GM23338 (cell line): ENCODE measurements at regions not wholly inside any gene's neighbourhood (a gene's known extent, or its start where the extent isn't known, plus 50 kb on each side); places are given as distances from the start of the nearest gene placed in this dataset.

ENCODE experiments used
- ATAC-seq: fragments of 200-7000 bp; cut with Tn5 transposase; 3 replicates; pipeline ENCODE4 v1.9.1; 2020
- DNase-seq: peaks from one replicate; pipeline ENCODE4 v3.0.0-alpha.2; 2015; ENCODE audit warnings: low spot score
- H2AFZ ChIP-seq: fragments of 200-600 bp; sonication (generic); 2 replicates; pipeline ENCODE4 v1.8.0; 2016; ENCODE audit warnings: antibody characterized with exemption, mild to moderate bottlenecking, moderate library complexity
- H3F3A ChIP-seq: fragments of 200-600 bp; sonication (generic); replicated peaks from 2 replicates; pipeline ENCODE4 v1.8.0; 2017; ENCODE audit warnings: antibody characterized with exemption, mixed run types, low read depth
- H3K27ac ChIP-seq: fragments of 200-600 bp; sonication (generic); 2 replicates; pipeline ENCODE4 v1.6.1; 2016; ENCODE audit warnings: low read depth
- H3K27me3 ChIP-seq: fragments of 200-600 bp; sonication (generic); 2 replicates; pipeline ENCODE4 v1.8.0; 2016; ENCODE audit warnings: mild to moderate bottlenecking, mixed run types, moderate library complexity; ENCODE audit not compliant: insufficient read depth
- H3K36me3 ChIP-seq: fragments of 200-600 bp; sonication (generic); 2 replicates; pipeline ENCODE4 v1.8.0; 2016; ENCODE audit warnings: mild to moderate bottlenecking; ENCODE audit not compliant: insufficient read depth
- H3K4me1 ChIP-seq: fragments of 200-600 bp; sonication (generic); 2 replicates; pipeline ENCODE4 v1.8.0; 2016; ENCODE audit warnings: mild to moderate bottlenecking, moderate library complexity; ENCODE audit not compliant: insufficient read depth
- H3K4me2 ChIP-seq: fragments of 200-600 bp; sonication (generic); 2 replicates; pipeline ENCODE4 v1.7.1; 2017; ENCODE audit warnings: mixed run types
- H3K4me3 ChIP-seq: fragments of 200-600 bp; sonication (generic); 2 replicates; pipeline ENCODE4 v1.6.1; 2016; ENCODE audit warnings: mixed run types
- H3K79me2 ChIP-seq: fragments of 200-600 bp; sonication (generic); replicated peaks from 2 replicates; pipeline ENCODE4 v1.8.0; 2017; ENCODE audit warnings: mild to moderate bottlenecking; ENCODE audit not compliant: insufficient read depth
- H3K9me2 ChIP-seq: fragments of 200-600 bp; sonication (generic); 2 replicates; pipeline ENCODE4 v1.8.0; 2017; ENCODE audit not compliant: insufficient read depth
- H4K20me1 ChIP-seq: fragments of 200-600 bp; sonication (generic); replicated peaks from 2 replicates; pipeline ENCODE4 v1.8.0; 2017; ENCODE audit warnings: mild to moderate bottlenecking; ENCODE audit not compliant: insufficient read depth
- H3K27ac Mint-ChIP-seq: 2 replicates; pipeline ENCODE4 v1.8.0; 2020; ENCODE audit warnings: inconsistent platforms, mild to moderate bottlenecking, moderate library complexity, mixed read lengths
- H3K27me3 Mint-ChIP-seq: 3 replicates; pipeline ENCODE4 v1.8.0; 2022; ENCODE audit warnings: low read depth, mild to moderate bottlenecking, moderate library complexity, mixed read lengths, inconsistent platforms; ENCODE audit not compliant: insufficient read depth, poor library complexity
- H3K36me3 Mint-ChIP-seq: 3 replicates; pipeline ENCODE4 v1.8.0; 2021; ENCODE audit warnings: low read depth, mild to moderate bottlenecking, inconsistent platforms, moderate library complexity, mixed read lengths
- H3K4me1 Mint-ChIP-seq: 3 replicates; pipeline ENCODE4 v1.8.0; 2020; ENCODE audit warnings: mild to moderate bottlenecking, inconsistent platforms, mixed read lengths
- H3K4me3 Mint-ChIP-seq: 3 replicates; pipeline ENCODE4 v1.8.0; 2021; ENCODE audit warnings: moderate library complexity, mild to moderate bottlenecking, inconsistent platforms, mixed read lengths
- H3K9me3 Mint-ChIP-seq: 3 replicates; pipeline ENCODE4 v1.8.0; 2020; ENCODE audit warnings: moderate library complexity, mild to moderate bottlenecking, inconsistent platforms, mixed read lengths
- EZH2 ChIP-seq: fragments of 200-600 bp; sonication (generic); IDR thresholded peaks from one replicate; pipeline ENCODE4 v1.8.0; 2017; ENCODE audit warnings: antibody characterized with exemption, mild to moderate bottlenecking, low read depth; ENCODE audit not compliant: unreplicated experiment
- NANOG ChIP-seq: IDR thresholded peaks from 2 replicates; pipeline ENCODE4 v1.6.1; 2016; ENCODE audit warnings: antibody characterized with exemption, borderline replicate concordance
- STAT1 ChIP-seq: IDR thresholded peaks from one replicate; pipeline ENCODE4 v1.6.1; 2016; ENCODE audit warnings: antibody characterized with exemption; ENCODE audit not compliant: unreplicated experiment
- ZNF114 ChIP-seq: fragments of 250-450 bp; sonication (Bioruptor Pico); IDR thresholded peaks from 2 replicates; pipeline ENCODE4 v1.5.0; 2020; ENCODE audit warnings: mild to moderate bottlenecking, moderate library complexity
- ZNF331 ChIP-seq: fragments of 250-450 bp; sonication (Bioruptor Pico); IDR thresholded peaks from 2 replicates; pipeline ENCODE4 v1.5.0; 2020; ENCODE audit warnings: low read depth, mild to moderate bottlenecking, moderate library complexity
- TF ChIP-seq, protein P1 (sequence below): IDR thresholded peaks from one replicate; pipeline ENCODE4 v1.6.1; 2018; ENCODE audit warnings: antibody characterized with exemption; ENCODE audit not compliant: unreplicated experiment
- TF ChIP-seq, protein P2 (sequence below), 2 experiments: fragments of 200-600 bp in 1 of 2; sonication (generic) in 1 of 2; conservative IDR thresholded peaks; 2 replicates each; pipeline versions ENCODE4 v1.5.1 to v1.6.1; 2016 to 2017; ENCODE audit warnings: antibody characterized with exemption in 2 of 2, low read depth in 2 of 2, mild to moderate bottlenecking in 2 of 2, moderate library complexity in 1 of 2
- TF ChIP-seq, protein P3 (sequence below): IDR thresholded peaks from 2 replicates; pipeline ENCODE4 v1.6.1; 2016; ENCODE audit warnings: antibody characterized with exemption
- TF ChIP-seq, protein P4 (sequence below): fragments of 250-450 bp; sonication (Bioruptor Pico); IDR thresholded peaks from 2 replicates; pipeline ENCODE4 v1.5.0; 2020; ENCODE audit warnings: mild to moderate bottlenecking, moderate library complexity

DNA sequence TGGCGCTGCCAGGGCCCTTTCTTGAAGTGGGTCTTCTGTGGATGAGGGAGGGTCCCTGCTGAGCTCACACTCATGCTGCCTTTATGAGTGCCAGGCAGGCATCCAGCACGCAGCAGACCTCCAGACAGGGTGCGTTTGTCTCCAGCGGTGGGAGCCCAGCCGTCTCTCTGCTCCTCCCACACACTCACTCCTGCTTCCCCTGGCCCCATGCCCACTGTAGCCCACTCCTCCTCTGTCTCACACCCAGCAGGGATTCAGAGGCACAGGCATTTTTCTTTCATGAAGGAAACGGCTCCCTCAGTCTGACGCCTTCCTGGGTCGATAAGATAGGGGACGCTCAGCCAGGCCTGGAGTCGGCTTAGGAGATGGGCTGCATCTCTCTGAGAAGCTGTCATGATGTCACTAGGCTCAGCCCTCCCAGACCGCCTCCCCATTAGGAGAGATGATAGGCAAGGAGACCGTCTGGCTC lies 183.9 kb upstream of the NCAM1 start (continued):
- TF ChIP-seq, protein P1, sequence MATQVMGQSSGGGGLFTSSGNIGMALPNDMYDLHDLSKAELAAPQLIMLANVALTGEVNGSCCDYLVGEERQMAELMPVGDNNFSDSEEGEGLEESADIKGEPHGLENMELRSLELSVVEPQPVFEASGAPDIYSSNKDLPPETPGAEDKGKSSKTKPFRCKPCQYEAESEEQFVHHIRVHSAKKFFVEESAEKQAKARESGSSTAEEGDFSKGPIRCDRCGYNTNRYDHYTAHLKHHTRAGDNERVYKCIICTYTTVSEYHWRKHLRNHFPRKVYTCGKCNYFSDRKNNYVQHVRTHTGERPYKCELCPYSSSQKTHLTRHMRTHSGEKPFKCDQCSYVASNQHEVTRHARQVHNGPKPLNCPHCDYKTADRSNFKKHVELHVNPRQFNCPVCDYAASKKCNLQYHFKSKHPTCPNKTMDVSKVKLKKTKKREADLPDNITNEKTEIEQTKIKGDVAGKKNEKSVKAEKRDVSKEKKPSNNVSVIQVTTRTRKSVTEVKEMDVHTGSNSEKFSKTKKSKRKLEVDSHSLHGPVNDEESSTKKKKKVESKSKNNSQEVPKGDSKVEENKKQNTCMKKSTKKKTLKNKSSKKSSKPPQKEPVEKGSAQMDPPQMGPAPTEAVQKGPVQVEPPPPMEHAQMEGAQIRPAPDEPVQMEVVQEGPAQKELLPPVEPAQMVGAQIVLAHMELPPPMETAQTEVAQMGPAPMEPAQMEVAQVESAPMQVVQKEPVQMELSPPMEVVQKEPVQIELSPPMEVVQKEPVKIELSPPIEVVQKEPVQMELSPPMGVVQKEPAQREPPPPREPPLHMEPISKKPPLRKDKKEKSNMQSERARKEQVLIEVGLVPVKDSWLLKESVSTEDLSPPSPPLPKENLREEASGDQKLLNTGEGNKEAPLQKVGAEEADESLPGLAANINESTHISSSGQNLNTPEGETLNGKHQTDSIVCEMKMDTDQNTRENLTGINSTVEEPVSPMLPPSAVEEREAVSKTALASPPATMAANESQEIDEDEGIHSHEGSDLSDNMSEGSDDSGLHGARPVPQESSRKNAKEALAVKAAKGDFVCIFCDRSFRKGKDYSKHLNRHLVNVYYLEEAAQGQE = no peak
- TF ChIP-seq NANOG (no peak), ZNF114 (CRISPR knock-in tag) (no peak), ZNF331 (no peak), EZH2 (no peak), STAT1 (no peak)
- TF ChIP-seq, protein P2, sequence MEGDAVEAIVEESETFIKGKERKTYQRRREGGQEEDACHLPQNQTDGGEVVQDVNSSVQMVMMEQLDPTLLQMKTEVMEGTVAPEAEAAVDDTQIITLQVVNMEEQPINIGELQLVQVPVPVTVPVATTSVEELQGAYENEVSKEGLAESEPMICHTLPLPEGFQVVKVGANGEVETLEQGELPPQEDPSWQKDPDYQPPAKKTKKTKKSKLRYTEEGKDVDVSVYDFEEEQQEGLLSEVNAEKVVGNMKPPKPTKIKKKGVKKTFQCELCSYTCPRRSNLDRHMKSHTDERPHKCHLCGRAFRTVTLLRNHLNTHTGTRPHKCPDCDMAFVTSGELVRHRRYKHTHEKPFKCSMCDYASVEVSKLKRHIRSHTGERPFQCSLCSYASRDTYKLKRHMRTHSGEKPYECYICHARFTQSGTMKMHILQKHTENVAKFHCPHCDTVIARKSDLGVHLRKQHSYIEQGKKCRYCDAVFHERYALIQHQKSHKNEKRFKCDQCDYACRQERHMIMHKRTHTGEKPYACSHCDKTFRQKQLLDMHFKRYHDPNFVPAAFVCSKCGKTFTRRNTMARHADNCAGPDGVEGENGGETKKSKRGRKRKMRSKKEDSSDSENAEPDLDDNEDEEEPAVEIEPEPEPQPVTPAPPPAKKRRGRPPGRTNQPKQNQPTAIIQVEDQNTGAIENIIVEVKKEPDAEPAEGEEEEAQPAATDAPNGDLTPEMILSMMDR (conservative IDR thresholded peaks at IDR 0.05; ENCODE audit: low read depth in 2 of 2) = no peak
- TF ChIP-seq, protein P3, sequence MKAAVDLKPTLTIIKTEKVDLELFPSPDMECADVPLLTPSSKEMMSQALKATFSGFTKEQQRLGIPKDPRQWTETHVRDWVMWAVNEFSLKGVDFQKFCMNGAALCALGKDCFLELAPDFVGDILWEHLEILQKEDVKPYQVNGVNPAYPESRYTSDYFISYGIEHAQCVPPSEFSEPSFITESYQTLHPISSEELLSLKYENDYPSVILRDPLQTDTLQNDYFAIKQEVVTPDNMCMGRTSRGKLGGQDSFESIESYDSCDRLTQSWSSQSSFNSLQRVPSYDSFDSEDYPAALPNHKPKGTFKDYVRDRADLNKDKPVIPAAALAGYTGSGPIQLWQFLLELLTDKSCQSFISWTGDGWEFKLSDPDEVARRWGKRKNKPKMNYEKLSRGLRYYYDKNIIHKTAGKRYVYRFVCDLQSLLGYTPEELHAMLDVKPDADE = no peak

DNA sequence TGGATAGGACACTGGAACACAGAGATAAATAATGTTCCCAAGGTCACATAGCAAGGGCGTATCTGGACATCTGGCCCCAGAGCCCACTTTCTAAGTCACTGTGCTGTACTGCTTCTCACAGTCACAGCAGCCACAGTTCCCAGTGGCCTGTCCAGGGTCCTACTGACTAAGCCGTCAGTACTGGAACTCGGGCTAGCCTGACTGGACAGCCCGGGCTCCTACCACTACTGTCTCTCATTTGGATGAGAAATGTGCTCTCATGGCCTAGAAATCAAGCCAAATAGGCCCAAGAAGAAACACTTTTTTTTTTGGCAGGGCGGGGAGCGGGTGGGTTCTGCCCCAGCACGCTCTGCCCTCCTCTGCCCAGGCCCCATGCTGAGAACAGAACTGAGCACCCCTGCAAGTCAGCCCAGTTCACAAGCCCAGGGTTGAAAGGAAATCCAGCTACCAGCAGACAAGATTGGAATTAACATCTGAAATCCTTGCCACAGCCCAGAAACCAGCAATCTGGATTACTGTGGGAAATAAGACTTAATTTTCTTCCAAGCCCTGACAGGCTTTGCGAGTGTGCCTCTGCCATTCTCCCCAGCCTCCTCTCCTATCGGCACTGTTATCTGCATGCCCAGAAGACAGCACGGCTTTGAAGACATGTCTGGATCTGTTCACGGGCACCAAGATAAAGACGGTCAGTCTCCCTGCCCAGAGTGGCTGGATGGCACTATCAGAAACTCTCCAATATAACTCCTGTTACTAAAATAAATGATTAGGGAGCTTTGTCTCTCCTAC lies 182.9 kb upstream of the NCAM1 start:
- 0 out of 3 replicates have a peak, but pooled peaks cover 2% of the 10 kb centered on the region for H3K4me1 Mint-ChIP-seq
- Histone ChIP-seq H3K4me2 (no peak overlapping the region), H3K27ac (no peak overlapping the region), H3K27me3 (no peaks in the 10 kb centered on the region), H2AFZ (peak overlapping the region; percentile 28; the same call in 1 of the 2 replicates), H3K79me2 (no peaks in the 10 kb centered on the region), H3K36me3 (no peaks in the 10 kb centered on the region), H3F3A (no peaks in the 10 kb centered on the region), H3K4me1 (no peaks in the 10 kb centered on the region), H3K9me2 (no peaks in the 10 kb centered on the region; the same call in 1 of the 2 replicates), H4K20me1 (no peaks in the 10 kb centered on the region), H3K4me3 (no peak overlapping the region)
- DNase-seq (no peak), ATAC-seq (no peak)
- no peaks in the 10 kb centered on the region for H3K9me3 Mint-ChIP-seq
- H3K36me3 Mint-ChIP-seq = no peaks in the 10 kb centered on the region
- H3K27me3 Mint-ChIP-seq = peaks cover 5% of the 10 kb centered on the region
- TF ChIP-seq, protein P2 (conservative IDR thresholded peaks at IDR 0.05; ENCODE audit: low read depth in 2 of 2) = no peak
- TF ChIP-seq, protein P4, sequence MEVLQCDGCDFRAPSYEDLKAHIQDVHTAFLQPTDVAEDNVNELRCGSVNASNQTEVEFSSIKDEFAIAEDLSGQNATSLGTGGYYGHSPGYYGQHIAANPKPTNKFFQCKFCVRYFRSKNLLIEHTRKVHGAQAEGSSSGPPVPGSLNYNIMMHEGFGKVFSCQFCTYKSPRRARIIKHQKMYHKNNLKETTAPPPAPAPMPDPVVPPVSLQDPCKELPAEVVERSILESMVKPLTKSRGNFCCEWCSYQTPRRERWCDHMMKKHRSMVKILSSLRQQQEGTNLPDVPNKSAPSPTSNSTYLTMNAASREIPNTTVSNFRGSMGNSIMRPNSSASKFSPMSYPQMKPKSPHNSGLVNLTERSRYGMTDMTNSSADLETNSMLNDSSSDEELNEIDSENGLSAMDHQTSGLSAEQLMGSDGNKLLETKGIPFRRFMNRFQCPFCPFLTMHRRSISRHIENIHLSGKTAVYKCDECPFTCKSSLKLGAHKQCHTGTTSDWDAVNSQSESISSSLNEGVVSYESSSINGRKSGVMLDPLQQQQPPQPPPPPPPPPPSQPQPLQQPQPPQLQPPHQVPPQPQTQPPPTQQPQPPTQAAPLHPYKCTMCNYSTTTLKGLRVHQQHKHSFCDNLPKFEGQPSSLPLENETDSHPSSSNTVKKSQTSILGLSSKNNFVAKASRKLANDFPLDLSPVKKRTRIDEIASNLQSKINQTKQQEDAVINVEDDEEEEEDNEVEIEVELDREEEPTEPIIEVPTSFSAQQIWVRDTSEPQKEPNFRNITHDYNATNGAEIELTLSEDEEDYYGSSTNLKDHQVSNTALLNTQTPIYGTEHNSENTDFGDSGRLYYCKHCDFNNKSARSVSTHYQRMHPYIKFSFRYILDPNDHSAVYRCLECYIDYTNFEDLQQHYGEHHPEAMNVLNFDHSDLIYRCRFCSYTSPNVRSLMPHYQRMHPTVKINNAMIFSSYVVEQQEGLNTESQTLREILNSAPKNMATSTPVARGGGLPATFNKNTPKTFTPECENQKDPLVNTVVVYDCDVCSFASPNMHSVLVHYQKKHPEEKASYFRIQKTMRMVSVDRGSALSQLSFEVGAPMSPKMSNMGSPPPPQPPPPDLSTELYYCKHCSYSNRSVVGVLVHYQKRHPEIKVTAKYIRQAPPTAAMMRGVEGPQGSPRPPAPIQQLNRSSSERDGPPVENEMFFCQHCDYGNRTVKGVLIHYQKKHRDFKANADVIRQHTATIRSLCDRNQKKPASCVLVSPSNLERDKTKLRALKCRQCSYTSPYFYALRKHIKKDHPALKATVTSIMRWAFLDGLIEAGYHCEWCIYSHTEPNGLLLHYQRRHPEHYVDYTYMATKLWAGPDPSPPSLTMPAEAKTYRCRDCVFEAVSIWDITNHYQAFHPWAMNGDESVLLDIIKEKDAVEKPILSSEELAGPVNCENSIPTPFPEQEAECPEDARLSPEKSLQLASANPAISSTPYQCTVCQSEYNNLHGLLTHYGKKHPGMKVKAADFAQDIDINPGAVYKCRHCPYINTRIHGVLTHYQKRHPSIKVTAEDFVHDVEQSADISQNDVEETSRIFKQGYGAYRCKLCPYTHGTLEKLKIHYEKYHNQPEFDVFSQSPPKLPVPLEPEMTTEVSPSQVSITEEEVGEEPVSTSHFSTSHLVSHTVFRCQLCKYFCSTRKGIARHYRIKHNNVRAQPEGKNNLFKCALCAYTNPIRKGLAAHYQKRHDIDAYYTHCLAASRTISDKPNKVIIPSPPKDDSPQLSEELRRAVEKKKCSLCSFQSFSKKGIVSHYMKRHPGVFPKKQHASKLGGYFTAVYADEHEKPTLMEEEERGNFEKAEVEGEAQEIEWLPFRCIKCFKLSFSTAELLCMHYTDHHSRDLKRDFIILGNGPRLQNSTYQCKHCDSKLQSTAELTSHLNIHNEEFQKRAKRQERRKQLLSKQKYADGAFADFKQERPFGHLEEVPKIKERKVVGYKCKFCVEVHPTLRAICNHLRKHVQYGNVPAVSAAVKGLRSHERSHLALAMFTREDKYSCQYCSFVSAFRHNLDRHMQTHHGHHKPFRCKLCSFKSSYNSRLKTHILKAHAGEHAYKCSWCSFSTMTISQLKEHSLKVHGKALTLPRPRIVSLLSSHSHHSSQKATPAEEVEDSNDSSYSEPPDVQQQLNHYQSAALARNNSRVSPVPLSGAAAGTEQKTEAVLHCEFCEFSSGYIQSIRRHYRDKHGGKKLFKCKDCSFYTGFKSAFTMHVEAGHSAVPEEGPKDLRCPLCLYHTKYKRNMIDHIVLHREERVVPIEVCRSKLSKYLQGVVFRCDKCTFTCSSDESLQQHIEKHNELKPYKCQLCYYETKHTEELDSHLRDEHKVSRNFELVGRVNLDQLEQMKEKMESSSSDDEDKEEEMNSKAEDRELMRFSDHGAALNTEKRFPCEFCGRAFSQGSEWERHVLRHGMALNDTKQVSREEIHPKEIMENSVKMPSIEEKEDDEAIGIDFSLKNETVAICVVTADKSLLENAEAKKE (CRISPR knock-in tag) = no peak
- H3K27ac Mint-ChIP-seq = no peak overlapping the region
- no peak overlapping the region for H3K4me3 Mint-ChIP-seq
